HG03354 (cell line): ENCODE measurements at regions not wholly inside any gene's neighbourhood (a gene's known extent, or its start where the extent isn't known, plus 50 kb on each side); places are given as distances from the start of the nearest gene placed in this dataset.
"Not testable (repeated sequence)": the region's sequence is repeated elsewhere in the genome, so short reads cannot be mapped to it uniquely, and the experiment has no call there.

Experiments used
- ATAC-seq: cut with Tn5 transposase; IDR thresholded peaks from one replicate; pipeline ENCODE4 v1.9.1; 2021; ENCODE audit warnings: mild to moderate bottlenecking; ENCODE audit not compliant: unreplicated experiment, poor library complexity, severe bottlenecking

DNA sequence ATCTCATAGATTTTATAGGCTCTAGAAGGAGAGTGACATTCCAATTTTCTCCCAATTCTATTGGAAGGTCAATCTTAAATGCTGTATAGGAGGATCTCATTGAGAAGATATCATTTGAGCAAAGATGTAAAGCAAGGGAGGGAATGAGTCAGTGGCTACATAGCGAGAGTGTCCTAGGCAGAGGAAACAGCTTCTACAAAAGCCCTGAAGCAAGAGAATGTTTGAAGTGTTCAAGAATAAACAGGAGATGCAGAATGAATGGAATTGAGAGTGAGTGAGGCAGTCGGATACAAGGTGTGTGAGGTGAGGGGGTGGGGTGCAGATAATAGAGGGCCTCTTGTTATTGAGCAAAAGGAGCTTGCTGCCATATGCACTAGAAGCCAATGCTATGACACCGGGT is 545.9 kb downstream of the IGSF11 start:
- ATAC-seq = no peak

GRCh38 chr3:118495206-118495605 is 539.4 kb downstream of the IGSF11 start:
- ATAC-seq = no peak

DNA sequence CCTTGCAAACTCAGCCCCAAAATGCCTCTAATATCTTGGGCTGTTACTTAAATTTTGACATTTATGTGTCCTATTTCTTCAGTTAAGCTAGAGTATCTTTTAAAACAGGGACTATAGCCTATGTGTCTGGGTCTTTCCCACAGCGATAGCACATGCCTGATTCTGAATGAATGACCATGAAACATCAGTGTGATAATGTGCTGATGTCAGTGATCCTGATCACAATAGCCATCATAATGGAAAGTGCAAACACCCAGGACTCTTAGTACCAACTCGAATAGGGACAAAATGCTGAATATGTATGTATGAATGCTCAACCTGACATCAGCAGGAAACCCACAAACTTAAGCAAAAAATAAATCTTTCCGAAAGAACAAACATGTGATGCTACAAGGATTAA is 537.4 kb downstream of the IGSF11 start:
- ATAC-seq = no peak

DNA sequence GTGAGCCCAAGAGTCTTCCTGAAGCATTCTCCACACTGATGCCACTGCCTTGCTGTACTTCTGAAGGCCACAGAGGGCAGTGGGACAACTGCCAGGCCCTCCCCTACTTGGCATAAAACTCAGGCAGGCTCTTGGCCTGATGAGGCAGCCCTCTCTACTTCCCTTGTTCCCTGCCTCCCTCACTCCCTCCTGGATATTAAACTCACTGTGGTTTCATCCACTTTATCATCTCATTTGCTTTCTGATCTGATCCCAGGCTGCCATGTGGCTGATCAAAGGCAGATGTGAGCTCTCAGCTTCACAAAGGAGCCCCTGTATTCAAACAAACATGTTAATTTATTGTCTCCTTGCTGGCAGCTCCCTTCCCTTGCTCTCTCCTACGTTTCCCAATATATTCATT is 533.5 kb downstream of the IGSF11 start:
- ATAC-seq = no peak

GRCh38 chr3:118504906-118505305 is 529.7 kb downstream of the IGSF11 start:
- no peak for ATAC-seq

DNA sequence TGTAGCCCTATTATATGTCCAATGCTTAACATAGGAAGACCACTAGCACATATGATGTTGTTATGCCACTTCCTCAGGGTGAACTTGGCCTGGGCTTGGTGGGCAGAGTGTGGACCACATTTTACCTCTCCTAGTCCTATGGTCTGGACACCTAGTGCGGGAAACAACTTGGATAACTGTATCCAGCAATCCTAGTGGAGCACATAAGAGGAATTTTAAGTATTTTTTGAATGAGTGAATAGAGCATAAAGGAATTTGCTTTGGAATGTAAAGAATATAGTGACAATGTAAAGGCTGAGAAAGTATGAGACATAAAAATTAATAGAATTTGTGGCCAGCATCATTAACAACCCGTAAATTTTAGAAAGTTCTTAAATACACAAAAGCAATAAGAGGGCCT is 528.9 kb downstream of the IGSF11 start:
- ATAC-seq = no peak

GRCh38 chr3:118511402-118511801 is 523.2 kb downstream of the IGSF11 start:
- ATAC-seq = no peak

DNA sequence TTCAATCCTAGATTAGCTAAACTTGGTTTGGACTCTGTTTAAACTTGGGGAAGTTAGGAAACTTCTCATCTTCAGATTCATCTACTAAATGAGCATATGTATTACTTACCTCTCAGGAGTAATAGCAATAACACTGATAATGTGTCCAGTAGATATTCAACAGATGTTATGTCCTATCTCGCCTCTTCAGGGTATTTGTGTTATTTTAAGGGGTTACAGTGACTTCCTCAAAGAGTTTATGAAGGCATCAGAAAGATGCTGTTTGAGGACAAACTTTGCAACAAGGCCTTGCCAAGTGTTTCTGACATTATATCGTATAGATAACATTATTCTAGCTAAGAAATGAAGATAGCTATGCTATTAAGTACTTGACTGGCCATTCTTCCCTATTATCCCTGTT is 522.3 kb downstream of the IGSF11 start:
- ATAC-seq = no peak

- no peak for ATAC-seq
Observed at GRCh38 chr3:118525077-118525476, 509.6 kb downstream of the IGSF11 start.

DNA sequence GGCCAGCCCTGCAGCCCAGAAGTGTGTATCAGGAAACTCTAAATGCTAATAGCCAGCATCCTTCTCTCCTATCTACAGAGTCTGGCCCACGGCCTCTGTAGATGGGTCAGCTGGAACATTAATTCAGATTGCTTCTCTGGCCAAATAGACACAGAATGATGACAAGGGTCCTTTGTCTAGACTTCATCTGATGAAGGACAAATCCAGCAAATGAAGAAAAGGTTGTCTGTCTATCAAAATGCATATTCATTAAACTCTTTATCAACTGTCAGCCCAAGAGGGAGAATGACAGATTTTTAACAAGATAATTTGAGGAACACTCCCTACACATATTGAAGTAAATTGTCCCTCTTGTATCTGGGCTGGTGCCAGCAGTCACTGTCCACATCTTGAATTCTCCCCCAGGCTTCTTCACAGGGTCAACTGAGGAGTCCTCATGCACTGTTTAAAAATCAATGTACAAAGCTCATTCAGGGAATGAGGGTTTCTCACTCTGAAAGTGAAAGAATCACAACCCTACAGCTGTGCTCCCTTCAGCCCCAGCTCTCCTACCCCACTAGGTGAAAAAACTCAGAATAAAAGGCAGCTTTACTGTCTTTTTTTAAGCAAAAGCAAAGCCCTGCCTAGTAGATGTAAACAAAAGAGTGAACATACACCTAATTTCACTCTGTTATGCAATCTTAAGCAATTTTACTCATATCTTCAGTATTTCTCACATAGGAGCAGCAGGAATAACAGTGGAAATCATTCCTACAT is 507.7 kb downstream of the IGSF11 start:
- no peak for ATAC-seq

- ATAC-seq = no peak
Observed at GRCh38 chr3:118527514-118528044, 507.1 kb downstream of the IGSF11 start.

DNA sequence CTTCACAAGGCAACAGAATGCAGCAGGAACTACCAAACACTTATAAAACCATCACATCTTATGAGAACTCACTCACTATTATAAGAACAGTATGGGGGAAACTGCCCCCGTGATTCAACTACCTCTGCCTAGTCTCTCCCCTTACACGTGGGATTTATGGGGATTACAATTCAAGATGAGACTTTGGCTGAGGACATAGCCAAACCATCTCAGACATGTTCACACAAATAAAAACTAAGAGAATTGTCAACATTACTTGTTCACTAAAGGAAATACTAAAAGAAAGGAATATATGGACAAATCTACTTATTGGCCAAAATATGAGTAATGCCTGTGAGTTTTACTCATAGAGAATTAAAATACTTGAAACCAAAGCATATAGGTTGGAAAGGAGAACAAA is 505.1 kb downstream of the IGSF11 start:
- ATAC-seq = no peak

DNA sequence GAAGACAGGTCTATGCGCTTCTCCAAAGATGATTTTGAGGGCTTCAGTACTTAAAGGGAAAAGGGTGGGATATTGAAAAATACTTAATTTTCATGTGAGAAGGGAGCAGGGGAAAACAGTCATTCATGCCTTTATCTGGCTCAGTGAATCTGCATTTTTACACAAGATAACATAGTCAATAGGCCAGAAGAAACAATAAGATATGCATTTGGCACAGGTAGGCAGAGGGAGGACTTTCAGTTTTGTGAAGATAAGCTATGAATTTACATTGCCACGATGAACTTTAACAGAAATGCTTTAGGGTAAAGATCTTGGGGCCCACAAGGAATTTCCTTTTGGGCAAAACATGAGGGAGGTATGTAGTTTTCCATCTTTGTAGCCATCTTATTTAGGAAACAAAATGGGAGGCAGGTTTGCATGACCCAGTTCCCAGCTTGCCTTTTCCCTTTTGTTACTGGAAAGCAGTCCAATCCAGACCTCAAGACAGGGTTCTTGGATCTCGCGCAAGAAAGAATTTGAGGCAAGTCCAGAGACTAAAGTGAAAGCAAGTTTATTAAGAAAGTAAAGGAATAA is 504.2 kb downstream of the IGSF11 start:
- ATAC-seq = no peak

DNA sequence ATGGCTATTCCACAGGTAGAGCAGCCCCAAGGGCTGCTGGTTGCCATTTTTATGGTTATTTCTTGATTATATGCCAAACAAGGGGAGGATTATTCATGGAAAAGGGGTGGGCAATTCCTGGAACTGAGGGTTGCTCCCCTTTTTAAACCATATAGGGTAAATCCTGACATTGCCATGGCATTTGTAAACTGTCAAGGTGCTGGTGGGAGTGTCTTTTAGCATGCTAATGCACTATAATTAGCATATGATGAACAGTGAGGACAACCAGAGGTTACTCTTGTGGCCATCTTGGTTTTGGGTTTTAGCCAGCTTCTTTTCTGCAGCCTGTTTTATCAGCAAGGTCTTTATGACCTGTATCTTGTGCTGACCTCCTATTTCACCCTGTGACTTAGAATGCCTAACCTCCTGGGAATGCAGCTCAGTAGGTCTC is 503.7 kb downstream of the IGSF11 start:
- not testable (repeated sequence) for ATAC-seq

DNA sequence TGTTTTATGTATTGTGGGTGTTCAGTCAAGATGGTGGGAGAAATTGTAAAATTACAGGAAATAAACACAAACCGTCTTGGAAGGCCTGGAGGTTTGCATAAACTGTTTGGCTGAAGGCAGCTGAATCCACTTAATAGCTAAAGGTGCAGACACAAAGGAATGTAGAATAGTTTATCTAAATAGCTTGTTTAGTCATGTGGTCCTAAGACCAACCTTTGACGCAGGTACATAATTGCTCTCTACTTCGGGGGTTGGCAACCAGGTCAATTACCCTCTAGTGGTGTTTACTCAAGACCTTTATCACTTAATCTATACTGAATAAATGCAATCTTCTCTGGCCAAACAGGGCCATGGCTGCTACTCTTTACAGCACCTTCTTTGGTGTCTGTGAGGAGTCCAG is 502.8 kb downstream of the IGSF11 start:
- ATAC-seq = no peak

DNA sequence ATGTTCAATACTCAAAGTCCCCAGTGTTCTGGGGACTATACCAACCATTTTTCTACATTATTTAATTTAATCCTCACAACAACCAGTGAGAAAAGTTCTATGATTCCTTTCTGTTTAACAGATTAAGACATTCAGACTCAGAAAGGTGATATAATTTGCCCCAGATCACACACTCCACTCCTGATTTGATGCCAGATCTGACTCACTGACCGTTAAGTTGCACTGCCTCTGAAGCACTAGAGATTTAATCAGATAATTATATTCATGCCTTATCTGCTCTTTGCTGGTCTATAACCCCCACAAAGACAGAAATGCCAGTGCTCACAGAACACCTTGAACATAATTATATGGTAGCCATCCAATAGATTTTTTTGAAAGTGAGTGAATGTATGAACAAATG is 501.0 kb downstream of the IGSF11 start:
- no peak for ATAC-seq

DNA sequence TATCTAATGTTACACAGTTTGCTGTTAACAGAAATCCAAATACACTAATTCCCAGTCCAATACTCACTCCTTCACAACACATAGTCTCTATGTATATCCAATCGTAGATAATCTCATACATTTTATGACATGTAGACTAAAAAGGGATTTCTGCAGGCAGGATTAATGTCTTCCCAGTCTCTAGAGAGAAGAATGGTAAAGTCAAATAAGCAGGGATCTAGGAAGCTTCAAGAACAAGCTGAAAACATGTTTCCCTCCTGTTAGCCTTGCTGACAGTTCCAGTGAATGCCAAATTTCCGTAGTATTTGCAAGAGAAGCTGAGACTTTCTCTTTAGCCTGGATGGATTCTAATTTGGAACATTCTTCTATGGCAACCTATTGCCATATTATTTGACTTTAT is 500.1 kb downstream of the IGSF11 start:
- no peak for ATAC-seq

DNA sequence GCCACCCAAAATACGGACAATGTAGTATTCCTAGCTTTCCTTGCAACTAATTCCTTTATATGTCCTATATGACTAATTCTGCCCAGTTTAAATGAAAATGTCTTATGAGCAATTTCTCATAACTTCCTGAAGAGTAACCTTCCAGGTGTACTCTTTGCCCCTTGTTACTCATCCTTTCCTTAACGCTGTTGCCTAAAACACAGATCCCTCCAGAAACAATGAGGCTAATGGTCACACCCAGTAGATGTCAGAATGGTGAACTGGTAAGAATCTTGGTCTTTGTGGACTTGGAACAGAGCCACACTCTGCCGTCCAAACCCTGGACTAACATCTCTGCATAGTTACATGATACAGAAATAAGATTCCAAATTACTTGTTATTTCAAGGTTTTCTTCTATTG is 497.9 kb downstream of the IGSF11 start:
- ATAC-seq = no peak

GRCh38 chr3:118537454-118537853 is 497.2 kb downstream of the IGSF11 start:
- no peak for ATAC-seq

DNA sequence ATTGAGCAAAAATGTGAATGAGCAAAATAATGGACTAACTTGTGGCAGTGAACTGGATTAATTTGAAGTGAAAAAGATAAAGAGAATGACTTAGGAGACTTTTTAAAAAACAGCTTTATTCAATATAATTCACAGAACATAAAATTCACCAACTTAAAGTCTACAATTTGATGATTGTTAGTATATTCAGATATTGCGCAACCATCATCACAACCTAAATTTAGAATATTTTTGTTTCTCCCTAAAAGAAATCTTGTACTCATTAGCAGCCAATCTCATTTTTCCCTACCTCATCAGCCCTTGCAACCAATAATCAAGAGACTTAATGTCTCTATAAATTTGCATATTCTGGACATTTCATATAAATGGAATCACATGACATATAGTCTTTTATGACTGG is 496.5 kb downstream of the IGSF11 start:
- ATAC-seq = no peak

- ATAC-seq = not testable (repeated sequence)
Observed at GRCh38 chr3:118539820-118540447, 494.7 kb downstream of the IGSF11 start.
